ENCODE measurements at regions not wholly inside any gene's neighbourhood (a gene's known extent, or its start where the extent isn't known, plus 50 kb on each side); places are given as distances from the start of the nearest gene placed in this dataset.

GRCh38 chr3:23709987-23710386 lies 95.8 kb upstream of the UBE2E1 start:
- DNase-seq (ENCODE audit: extremely low spot score, unreplicated experiment): no peak
- peaks cover 4% of the 10 kb centered on the region for H3K9me3 Mint-ChIP-seq
- no peak overlapping the region for H3K27ac Mint-ChIP-seq
- H3K4me3 Mint-ChIP-seq: no peak overlapping the region
- peaks cover 22% of the 10 kb centered on the region for H3K27me3 Mint-ChIP-seq
- no peaks in the 10 kb centered on the region for H3K36me3 Mint-ChIP-seq
- no peak for TF ChIP-seq CTCF (conservative IDR thresholded peaks at IDR 0.05)
- peaks cover 34% of the 10 kb centered on the region for H3K4me1 Mint-ChIP-seq (ENCODE audit: unreplicated experiment)

GRCh38 chr3:23710555-23710954 lies 95.2 kb upstream of the UBE2E1 start:
- Mint-ChIP-seq H3K27me3 (peaks cover 22% of the 10 kb centered on the region), H3K9me3 (peaks cover 5% of the 10 kb centered on the region), H3K4me3 (no peak overlapping the region), H3K4me1 (ENCODE audit: unreplicated experiment) (peaks cover 34% of the 10 kb centered on the region), H3K36me3 (no peaks in the 10 kb centered on the region), H3K27ac (no peak overlapping the region)
- no peak for TF ChIP-seq CTCF (conservative IDR thresholded peaks at IDR 0.05)
- no peak for DNase-seq (ENCODE audit: extremely low spot score, unreplicated experiment)

GRCh38 chr3:23711916-23712494 lies 93.8 kb upstream of the UBE2E1 start:
- peaks cover 22% of the 10 kb centered on the region for H3K27me3 Mint-ChIP-seq
- no peak for TF ChIP-seq CTCF (conservative IDR thresholded peaks at IDR 0.05)
- peaks cover 9% of the 10 kb centered on the region for H3K9me3 Mint-ChIP-seq
- no peak for DNase-seq (ENCODE audit: extremely low spot score, unreplicated experiment)
- H3K4me1 Mint-ChIP-seq (ENCODE audit: unreplicated experiment): peaks cover 34% of the 10 kb centered on the region
- no peak overlapping the region for H3K27ac Mint-ChIP-seq
- H3K36me3 Mint-ChIP-seq: no peaks in the 10 kb centered on the region
- no peak overlapping the region for H3K4me3 Mint-ChIP-seq

GRCh38 chr3:23712656-23713559 lies 92.8 kb upstream of the UBE2E1 start:
- no peak for TF ChIP-seq CTCF (conservative IDR thresholded peaks at IDR 0.05)
- no peaks in the 10 kb centered on the region for H3K36me3 Mint-ChIP-seq
- H3K27me3 Mint-ChIP-seq: peaks cover 22% of the 10 kb centered on the region
- peaks cover 34% of the 10 kb centered on the region for H3K4me1 Mint-ChIP-seq (ENCODE audit: unreplicated experiment)
- H3K4me3 Mint-ChIP-seq: peak overlapping the region; percentile 36
- peaks cover 9% of the 10 kb centered on the region for H3K9me3 Mint-ChIP-seq
- H3K27ac Mint-ChIP-seq: peak overlapping the region; percentile 29
- DNase-seq (ENCODE audit: extremely low spot score, unreplicated experiment): no peak

GRCh38 chr3:23713641-23714040 lies 92.1 kb upstream of the UBE2E1 start:
- H3K9me3 Mint-ChIP-seq: peaks cover 9% of the 10 kb centered on the region
- no peak overlapping the region for H3K4me3 Mint-ChIP-seq
- TF ChIP-seq CTCF (conservative IDR thresholded peaks at IDR 0.05): no peak
- H3K27me3 Mint-ChIP-seq: peaks cover 22% of the 10 kb centered on the region
- H3K27ac Mint-ChIP-seq: no peak overlapping the region
- no peaks in the 10 kb centered on the region for H3K36me3 Mint-ChIP-seq
- no peak for DNase-seq (ENCODE audit: extremely low spot score, unreplicated experiment)
- H3K4me1 Mint-ChIP-seq (ENCODE audit: unreplicated experiment): peaks cover 34% of the 10 kb centered on the region

Data from type B pancreatic cell (in vitro differentiated cells).